ENCODE measurements at regions not wholly inside any gene's neighbourhood (a gene's known extent, or its start where the extent isn't known, plus 50 kb on each side); places are given as distances from the start of the nearest gene placed in this dataset.

GRCh38 chr4:149029056-149029651 is 586.9 kb upstream of the NR3C2 start:
- Mint-ChIP-seq H3K27ac (ENCODE audit: low read depth, unreplicated experiment) (no peak overlapping the region), H3K36me3 (ENCODE audit: insufficient read depth, unreplicated experiment) (no peaks in the 10 kb centered on the region), H3K9me3 (ENCODE audit: unreplicated experiment) (no peaks in the 10 kb centered on the region), H3K4me1 (ENCODE audit: insufficient read depth, unreplicated experiment) (no peaks in the 10 kb centered on the region), H3K4me3 (ENCODE audit: unreplicated experiment) (no peak overlapping the region), H3K27me3 (ENCODE audit: insufficient read depth, unreplicated experiment) (no peaks in the 10 kb centered on the region)
- no peak for TF ChIP-seq CTCF (IDR thresholded peaks at IDR 0.05; ENCODE audit: unreplicated experiment)
- ChIA-PET POLR2A (interaction anchor here (0.6 kb wide), 2 partner anchors 35 to 534 kb away, joined by 3 to 4 read pairs; no protein-coding TSS in a partner anchor), CTCF (interaction anchor here (0.6 kb wide), 1 partner anchor 15 kb away, joined by 3 read pairs; no protein-coding TSS in a partner anchor)
- intact Hi-C loops (cut with micrococcal nuclease): no loop called here
- no TSS peak for BruUV-seq (replicated peaks)
- peak; percentile 54 for DNase-seq (ENCODE audit: unreplicated experiment)

GRCh38 chr4:149026696-149027095 is 584.5 kb upstream of the NR3C2 start:
- no peaks in the 10 kb centered on the region for H3K4me1 Mint-ChIP-seq (ENCODE audit: insufficient read depth, unreplicated experiment)
- no peaks in the 10 kb centered on the region for H3K27me3 Mint-ChIP-seq (ENCODE audit: insufficient read depth, unreplicated experiment)
- no peak for DNase-seq (ENCODE audit: unreplicated experiment)
- no peak overlapping the region for H3K27ac Mint-ChIP-seq (ENCODE audit: low read depth, unreplicated experiment)
- BruUV-seq (replicated peaks): no TSS peak
- intact Hi-C loops (cut with micrococcal nuclease): no loop called here
- no peak for TF ChIP-seq CTCF (IDR thresholded peaks at IDR 0.05; ENCODE audit: unreplicated experiment)
- H3K4me3 Mint-ChIP-seq (ENCODE audit: unreplicated experiment): no peak overlapping the region
- CTCF ChIA-PET: interaction anchor here (0.9 kb wide), 1 partner anchor 59 kb away, joined by 3 read pairs; no protein-coding TSS in a partner anchor
- POLR2A ChIA-PET: interaction anchor here (0.6 kb wide), 1 partner anchor 855 kb away, joined by 3 read pairs; no protein-coding TSS in a partner anchor
- no peaks in the 10 kb centered on the region for H3K36me3 Mint-ChIP-seq (ENCODE audit: insufficient read depth, unreplicated experiment)
- no peaks in the 10 kb centered on the region for H3K9me3 Mint-ChIP-seq (ENCODE audit: unreplicated experiment)

GRCh38 chr4:149017002-149017734 is 575.0 kb upstream of the NR3C2 start:
- BruUV-seq (replicated peaks): no TSS peak
- no peak for DNase-seq (ENCODE audit: unreplicated experiment)
- intact Hi-C loops (cut with micrococcal nuclease): no loop called here
- H3K36me3 Mint-ChIP-seq (ENCODE audit: insufficient read depth, unreplicated experiment): peaks cover 6% of the 10 kb centered on the region
- no peaks in the 10 kb centered on the region for H3K4me1 Mint-ChIP-seq (ENCODE audit: insufficient read depth, unreplicated experiment)
- TF ChIP-seq CTCF (IDR thresholded peaks at IDR 0.05; ENCODE audit: unreplicated experiment): no peak
- H3K4me3 Mint-ChIP-seq (ENCODE audit: unreplicated experiment): no peak overlapping the region
- H3K9me3 Mint-ChIP-seq (ENCODE audit: unreplicated experiment): peaks cover 10% of the 10 kb centered on the region
- H3K27ac Mint-ChIP-seq (ENCODE audit: low read depth, unreplicated experiment): no peak overlapping the region
- ChIA-PET POLR2A (interaction anchor here (0.7 kb wide), 1 partner anchor 10 kb away, joined by 3 read pairs; no protein-coding TSS in a partner anchor), CTCF (interaction anchor here (1.2 kb wide), 2 partner anchors 14 to 347 kb away, joined by 3 to 6 read pairs; no protein-coding TSS in a partner anchor)
- no peaks in the 10 kb centered on the region for H3K27me3 Mint-ChIP-seq (ENCODE audit: insufficient read depth, unreplicated experiment)

- intact Hi-C loops (cut with micrococcal nuclease): no loop called here
- no TSS peak for BruUV-seq (replicated peaks)
- POLR2A ChIA-PET: no interaction called here
- no peak overlapping the region for H3K27ac Mint-ChIP-seq (ENCODE audit: low read depth, unreplicated experiment)
- H3K36me3 Mint-ChIP-seq (ENCODE audit: insufficient read depth, unreplicated experiment): no peaks in the 10 kb centered on the region
- DNase-seq (ENCODE audit: unreplicated experiment): no peak
- no peak for TF ChIP-seq CTCF (IDR thresholded peaks at IDR 0.05; ENCODE audit: unreplicated experiment)
- no peaks in the 10 kb centered on the region for H3K4me1 Mint-ChIP-seq (ENCODE audit: insufficient read depth, unreplicated experiment)
- H3K27me3 Mint-ChIP-seq (ENCODE audit: insufficient read depth, unreplicated experiment): no peaks in the 10 kb centered on the region
- peaks cover 11% of the 10 kb centered on the region for H3K9me3 Mint-ChIP-seq (ENCODE audit: unreplicated experiment)
- CTCF ChIA-PET: no interaction called here
- H3K4me3 Mint-ChIP-seq (ENCODE audit: unreplicated experiment): no peak overlapping the region
Observed at GRCh38 chr4:149009223-149009622, 567.0 kb upstream of the NR3C2 start.
